Natural killer cell (primary cell): ENCODE measurements at regions not wholly inside any gene's neighbourhood (a gene's known extent, or its start where the extent isn't known, plus 50 kb on each side); places are given as distances from the start of the nearest gene placed in this dataset.

Source experiments
- ATAC-seq, 3 donors: fragments of 150-1000 bp in 2 of 3; fragments of 200-7000 bp in 1 of 3; cut with Tn5 transposase; 1 replicate in 1 of 3; 2 replicates in 2 of 3; pipeline ENCODE4 v1.10.0; 2021; ENCODE audit warnings: mild to moderate bottlenecking in 2 of 3, moderate library complexity in 2 of 3
- DNase-seq, 2 donors: peaks; one replicate each; pipeline versions ENCODE4 v3.0.0 to v3.0.0-alpha.2; 2013 to 2021; ENCODE audit warnings: mixed read lengths in 1 of 2
- H3K27ac ChIP-seq: one replicate; pipeline ENCODE4 v1.5.1; 2013; ENCODE audit warnings: mild to moderate bottlenecking, low read length
- H3K27me3 ChIP-seq: one replicate; pipeline ENCODE4 v1.6.1; 2013; ENCODE audit warnings: low read length; ENCODE audit not compliant: control insufficient read depth, insufficient read depth
- H3K36me3 ChIP-seq: one replicate; pipeline ENCODE4 v1.6.1; 2013; ENCODE audit warnings: low read length; ENCODE audit not compliant: control insufficient read depth, insufficient read depth
- H3K4me1 ChIP-seq: one replicate; pipeline ENCODE4 v1.6.1; 2013; ENCODE audit warnings: low read length; ENCODE audit not compliant: control insufficient read depth, insufficient read depth
- H3K4me3 ChIP-seq: one replicate; pipeline ENCODE4 v1.5.1; 2013; ENCODE audit warnings: low read length
- H3K9me3 ChIP-seq: one replicate; pipeline ENCODE4 v1.6.1; 2013; ENCODE audit warnings: low read length; ENCODE audit not compliant: control insufficient read depth, insufficient read depth
- H3K27ac Mint-ChIP-seq, 2 donors: one replicate each; pipeline ENCODE4 v1.8.0; 2022; ENCODE audit warnings: mild to moderate bottlenecking in 2 of 2, mixed read lengths in 2 of 2, moderate library complexity in 1 of 2
- H3K27me3 Mint-ChIP-seq, 2 donors: one replicate each; pipeline ENCODE4 v1.8.0; 2022; ENCODE audit warnings: low read depth in 2 of 2, mixed read lengths in 2 of 2
- H3K36me3 Mint-ChIP-seq: one replicate; pipeline ENCODE4 v1.8.0; 2022; ENCODE audit warnings: mixed read lengths
- H3K4me1 Mint-ChIP-seq, 2 donors: one replicate each; pipeline ENCODE4 v1.8.0; 2022; ENCODE audit warnings: mixed read lengths in 2 of 2
- H3K4me3 Mint-ChIP-seq: one replicate; pipeline ENCODE4 v1.8.0; 2022; ENCODE audit warnings: mild to moderate bottlenecking, moderate library complexity, mixed read lengths
- H3K9me3 Mint-ChIP-seq, 2 donors: one replicate each; pipeline ENCODE4 v1.8.0; 2022; ENCODE audit warnings: mixed read lengths in 2 of 2
- CTCF ChIP-seq: fragments of 200-600 bp; IDR thresholded peaks from one replicate; pipeline ENCODE4 v1.8.0; 2022; ENCODE audit warnings: antibody characterized with exemption
- WGBS: methylation state at CpG from one replicate; pipeline ENCODE4 v1.1.7; 2013; ENCODE audit warnings: missing lambda C conversion rate; ENCODE audit not compliant: insufficient coverage; 5-methylcytosine and 5-hydroxymethylcytosine counted together
- intact Hi-C: fragments of 100-400 bp; cut with micrococcal nuclease; formaldehyde crosslinking; loops from one replicate; pipeline ENCODE4 v1.14.2; 2022

- H3K9me3 Mint-ChIP-seq: no peaks in the 10 kb centered on the region
- peaks cover 22 to 29% of the 10 kb centered on the region in 2 donors for H3K4me1 Mint-ChIP-seq
- no peak for TF ChIP-seq CTCF
- peaks cover 0 to 8% of the 10 kb centered on the region in 2 donors for H3K27me3 Mint-ChIP-seq
- no peak overlapping the region for H3K4me3 ChIP-seq
- intact Hi-C loops: loop anchor here (10.0 kb wide), 1 partner anchor 230 kb away; no protein-coding TSS in a partner anchor
- no peaks in the 10 kb centered on the region for H3K9me3 ChIP-seq
- no peaks in the 10 kb centered on the region for H3K36me3 ChIP-seq
- H3K27ac ChIP-seq: no peak overlapping the region
- no peaks in the 10 kb centered on the region for H3K27me3 ChIP-seq
- ATAC-seq: peak in 1 of 3 donors; percentile 26
- H3K4me3 Mint-ChIP-seq: no peak overlapping the region
- no peaks in the 10 kb centered on the region for H3K36me3 Mint-ChIP-seq
- H3K27ac Mint-ChIP-seq: peak overlapping the region in 1 of 2 donors; percentile 42
- WGBS: 80% methylated on average over 1 of the region's 3 CpGs
- no peak for DNase-seq
- H3K4me1 ChIP-seq: peaks cover 11% of the 10 kb centered on the region
Observed at GRCh38 chrX:13254870-13255269, 65.0 kb downstream of the ATXN3L start.

GRCh38 chrX:13254076-13254785, 65.6 kb downstream of the ATXN3L start:
- intact Hi-C loops: loop anchor here (10.0 kb wide), 1 partner anchor 231 kb away; no protein-coding TSS in a partner anchor
- peak; percentile 39 to 59 (median 55) for ATAC-seq
- 60% methylated on average over 5 of the region's 5 CpGs for WGBS

GRCh38 chrX:13253223-13253622, 66.6 kb downstream of the ATXN3L start:
- 57% methylated on average over 3 of the region's 3 CpGs for WGBS
- peaks cover 11% of the 10 kb centered on the region for H3K4me1 ChIP-seq
- H3K4me3 ChIP-seq: no peak overlapping the region
- DNase-seq (no peak), ATAC-seq (no peak)
- H3K27ac Mint-ChIP-seq: no peak overlapping the region
- intact Hi-C loops: loop anchor here (10.0 kb wide), 1 partner anchor 232 kb away; no protein-coding TSS in a partner anchor
- H3K27me3 ChIP-seq: no peaks in the 10 kb centered on the region
- peaks cover 0 to 17% of the 10 kb centered on the region in 2 donors for H3K27me3 Mint-ChIP-seq
- H3K4me1 Mint-ChIP-seq: peaks cover 26 to 29% of the 10 kb centered on the region in 2 donors
- no peaks in the 10 kb centered on the region for H3K36me3 ChIP-seq
- H3K36me3 Mint-ChIP-seq: no peaks in the 10 kb centered on the region
- H3K4me3 Mint-ChIP-seq: no peak overlapping the region
- H3K9me3 ChIP-seq: no peaks in the 10 kb centered on the region
- no peaks in the 10 kb centered on the region for H3K9me3 Mint-ChIP-seq
- no peak overlapping the region for H3K27ac ChIP-seq
- no peak for TF ChIP-seq CTCF

More at GRCh38 chrX:13254076-13254785, 65.6 kb downstream of the ATXN3L start:
- H3K36me3 Mint-ChIP-seq: no peaks in the 10 kb centered on the region
- no peak overlapping the region for H3K4me3 ChIP-seq
- peak in 1 of 2 donors; percentile 2 for DNase-seq
- no peaks in the 10 kb centered on the region for H3K9me3 Mint-ChIP-seq
- H3K9me3 ChIP-seq: no peaks in the 10 kb centered on the region
- no peak overlapping the region for H3K27ac ChIP-seq
- no peak for TF ChIP-seq CTCF
- H3K4me1 Mint-ChIP-seq: peaks cover 26 to 29% of the 10 kb centered on the region in 2 donors
- peaks cover 11% of the 10 kb centered on the region for H3K4me1 ChIP-seq
- H3K27me3 Mint-ChIP-seq: peaks cover 0 to 14% of the 10 kb centered on the region in 2 donors
- no peaks in the 10 kb centered on the region for H3K36me3 ChIP-seq
- H3K4me3 Mint-ChIP-seq: no peak overlapping the region
- no peaks in the 10 kb centered on the region for H3K27me3 ChIP-seq
- peak overlapping the region in 1 of 2 donors; percentile 26 for H3K27ac Mint-ChIP-seq
